DND-41 (cell line): ENCODE measurements at regions not wholly inside any gene's neighbourhood (a gene's known extent, or its start where the extent isn't known, plus 50 kb on each side); places are given as distances from the start of the nearest gene placed in this dataset.

Experiments
- ATAC-seq: fragments of 200-7000 bp; cut with Tn5 transposase; 3 replicates; pipeline ENCODE4 v1.9.1; 2021; ENCODE audit warnings: low read depth; ENCODE audit not compliant: insufficient read depth
- DNase-seq: peaks from one replicate; pipeline ENCODE4 v3.0.0-alpha.2; 2020
- H2AFZ ChIP-seq: 2 replicates; pipeline ENCODE4 v1.6.0; 2012; ENCODE audit warnings: low read depth, low read length
- H3K27ac ChIP-seq: 2 replicates; pipeline ENCODE4 v1.5.1; 2012; ENCODE audit warnings: low read length, inconsistent platforms
- H3K27me3 ChIP-seq: fragments of 200-600 bp; sonication (generic); 2 replicates; pipeline ENCODE4 v1.6.0; 2012; ENCODE audit warnings: low read length, mild to moderate bottlenecking, inconsistent platforms; ENCODE audit not compliant: insufficient read depth, poor library complexity
- H3K36me3 ChIP-seq: 2 replicates; pipeline ENCODE4 v1.5.1; 2012; ENCODE audit warnings: low read length, inconsistent platforms; ENCODE audit not compliant: insufficient read depth
- H3K4me1 ChIP-seq: 2 replicates; pipeline ENCODE4 v1.5.1; 2012; ENCODE audit warnings: mild to moderate bottlenecking, low read length; ENCODE audit not compliant: insufficient read depth
- H3K4me2 ChIP-seq: 2 replicates; pipeline ENCODE4 v1.6.0; 2012; ENCODE audit warnings: mild to moderate bottlenecking, moderate library complexity, low read length, inconsistent platforms; ENCODE audit not compliant: insufficient read depth
- H3K4me3 ChIP-seq, 2 experiments: fragments of 200-600 bp in 1 of 2; shearing (Covaris generic) in 1 of 2; 2 replicates each; pipeline ENCODE4 v1.5.1; 2012 to 2016; ENCODE audit warnings: inconsistent platforms in 2 of 2, low read length in 2 of 2, mild to moderate bottlenecking in 2 of 2, low read depth in 1 of 2, moderate library complexity in 1 of 2
- H3K79me2 ChIP-seq: 2 replicates; pipeline ENCODE4 v1.6.0; 2012; ENCODE audit warnings: low read length, inconsistent platforms; ENCODE audit not compliant: insufficient read depth
- H3K9ac ChIP-seq: 2 replicates; pipeline ENCODE4 v1.6.0; 2012; ENCODE audit warnings: low read depth, mild to moderate bottlenecking, inconsistent platforms, low read length, moderate library complexity
- H3K9me3 ChIP-seq: 2 replicates; pipeline ENCODE4 v1.5.1; 2012; ENCODE audit warnings: low read length, moderate library complexity, mild to moderate bottlenecking, inconsistent platforms; ENCODE audit not compliant: insufficient read depth, severe bottlenecking
- H4K20me1 ChIP-seq: 2 replicates; pipeline ENCODE4 v1.6.0; 2012; ENCODE audit warnings: low read length; ENCODE audit not compliant: insufficient read depth
- CTCF ChIP-seq: IDR thresholded peaks from 2 replicates; pipeline ENCODE4 v1.5.1; 2012; ENCODE audit warnings: borderline replicate concordance, low read length, moderate library complexity, mild to moderate bottlenecking; ENCODE audit not compliant: poor library complexity, severe bottlenecking; ENCODE audit errors: extremely low read depth
- EZH2 ChIP-seq: IDR thresholded peaks from 3 replicates; pipeline ENCODE4 v1.6.1; 2012; ENCODE audit warnings: borderline replicate concordance, low read depth, mild to moderate bottlenecking, moderate library complexity, low read length, inconsistent platforms; ENCODE audit not compliant: severe bottlenecking

- Histone ChIP-seq H3K36me3 (no peaks in the 10 kb centered on the region), H3K79me2 (no peaks in the 10 kb centered on the region), H3K9me3 (no peaks in the 10 kb centered on the region), H3K4me3 (no peak overlapping the region), H3K27me3 (peaks cover 10% of the 10 kb centered on the region), H3K4me2 (no peak overlapping the region), H3K27ac (no peak overlapping the region), H3K9ac (no peak overlapping the region), H4K20me1 (no peaks in the 10 kb centered on the region; the same call in 1 of the 2 replicates), H3K4me1 (no peaks in the 10 kb centered on the region), H2AFZ (no peak overlapping the region)
- TF ChIP-seq CTCF (no peak), EZH2 (no peak)
- DNase-seq: no peak
- no peak for ATAC-seq
Observed at GRCh38 chr1:229059671-229060539, 211.0 kb upstream of the RAB4A start.

GRCh38 chr1:229062135-229062534, 208.8 kb upstream of the RAB4A start:
- ATAC-seq: no peak
- Histone ChIP-seq H3K27me3 (peaks cover 3% of the 10 kb centered on the region), H4K20me1 (no peaks in the 10 kb centered on the region; the same call in 1 of the 2 replicates), H3K36me3 (no peaks in the 10 kb centered on the region), H3K27ac (no peak overlapping the region), H2AFZ (no peak overlapping the region), H3K79me2 (no peaks in the 10 kb centered on the region), H3K9ac (no peak overlapping the region), H3K4me2 (no peak overlapping the region), H3K9me3 (no peaks in the 10 kb centered on the region), H3K4me1 (no peaks in the 10 kb centered on the region), H3K4me3 (no peak overlapping the region)
- no peak for TF ChIP-seq EZH2
- no peak for TF ChIP-seq CTCF
- DNase-seq: no peak

- Histone ChIP-seq H3K4me3 (no peak overlapping the region), H3K79me2 (no peaks in the 10 kb centered on the region), H4K20me1 (no peaks in the 10 kb centered on the region; the same call in 1 of the 2 replicates), H3K27ac (no peak overlapping the region), H3K9ac (no peak overlapping the region), H3K4me1 (no peaks in the 10 kb centered on the region), H3K27me3 (peaks cover 3% of the 10 kb centered on the region), H3K4me2 (no peak overlapping the region), H3K9me3 (no peaks in the 10 kb centered on the region), H3K36me3 (no peaks in the 10 kb centered on the region), H2AFZ (no peak overlapping the region)
- ATAC-seq (no peak), DNase-seq (no peak)
- no peak for TF ChIP-seq EZH2
Observed at GRCh38 chr1:229063154-229063773, 207.6 kb upstream of the RAB4A start.
